D721Med (cell line): ENCODE measurements at regions not wholly inside any gene's neighbourhood (a gene's known extent, or its start where the extent isn't known, plus 50 kb on each side); places are given as distances from the start of the nearest gene placed in this dataset.

Source experiments
- DNase-seq: peaks from one replicate; pipeline ENCODE4 v3.0.0; 2011; ENCODE audit warnings: low spot score; ENCODE audit not compliant: insufficient read length
- FAIRE-seq: peaks from 2 replicates; lab custom pipeline; 2011; peaks lifted over from hg19 to GRCh38; lab: Jason Lieb, UNC
- CTCF ChIP-seq: IDR thresholded peaks from 2 replicates; pipeline ENCODE4 v1.5.1; 2012; ENCODE audit warnings: mild to moderate bottlenecking, control low read depth; ENCODE audit not compliant: insufficient read depth; ENCODE audit errors: missing control alignments

GRCh38 chr7:42340436-42340835, 103.4 kb upstream of the GLI3 start:
- no peak for DNase-seq
- no peak for TF ChIP-seq CTCF
- no peak for FAIRE-seq

- no peak for FAIRE-seq
- no peak for TF ChIP-seq CTCF
- no peak for DNase-seq
Observed at GRCh38 chr7:42338916-42339540, 102.0 kb upstream of the GLI3 start.

GRCh38 chr7:42338231-42338915, 101.4 kb upstream of the GLI3 start:
- FAIRE-seq (no peak), DNase-seq (no peak)
- TF ChIP-seq CTCF = no peak

GRCh38 chr7:42337225-42337905, 100.4 kb upstream of the GLI3 start:
- DNase-seq (no peak), FAIRE-seq (no peak)
- no peak for TF ChIP-seq CTCF

GRCh38 chr7:42332605-42333222, 95.7 kb upstream of the GLI3 start:
- no peak for TF ChIP-seq CTCF
- DNase-seq (no peak), FAIRE-seq (no peak)

- no peak for TF ChIP-seq CTCF
- no peak for DNase-seq
- FAIRE-seq = no peak
Observed at GRCh38 chr7:42319631-42320030, 82.6 kb upstream of the GLI3 start.
